ENCODE measurements at regions not wholly inside any gene's neighbourhood (a gene's known extent, or its start where the extent isn't known, plus 50 kb on each side); places are given as distances from the start of the nearest gene placed in this dataset.

GRCh38 chr15:46685096-46685495 is 1032.2 kb upstream of the SEMA6D start:
- H3K4me3 ChIP-seq (ENCODE audit: control insufficient read depth, low read depth, low read length), result no peak overlapping the region
- no peak for TF ChIP-seq CTCF (conservative IDR thresholded peaks at IDR 0.05; ENCODE audit: control insufficient read depth, insufficient read depth, low read depth, low read length)
- no peak for DNase-seq (ENCODE audit: low read depth)

GRCh38 chr15:46685681-46686080 is 1031.6 kb upstream of the SEMA6D start:
- no peak for DNase-seq (ENCODE audit: low read depth)
- TF ChIP-seq CTCF (conservative IDR thresholded peaks at IDR 0.05; ENCODE audit: control insufficient read depth, insufficient read depth, low read depth, low read length), result no peak
- H3K4me3 ChIP-seq (ENCODE audit: control insufficient read depth, low read depth, low read length), result no peak overlapping the region

- no peak for DNase-seq (ENCODE audit: low read depth)
- no peak overlapping the region for H3K4me3 ChIP-seq (ENCODE audit: control insufficient read depth, low read depth, low read length)
- TF ChIP-seq CTCF (conservative IDR thresholded peaks at IDR 0.05; ENCODE audit: control insufficient read depth, insufficient read depth, low read depth, low read length), result no peak
Observed at GRCh38 chr15:46696281-46696680, 1021.0 kb upstream of the SEMA6D start.

- H3K4me3 ChIP-seq (ENCODE audit: control insufficient read depth, low read depth, low read length), result no peak overlapping the region
- no peak for DNase-seq (ENCODE audit: low read depth)
- no peak for TF ChIP-seq CTCF (conservative IDR thresholded peaks at IDR 0.05; ENCODE audit: control insufficient read depth, insufficient read depth, low read depth, low read length)
Observed at GRCh38 chr15:46701346-46701745, 1016.0 kb upstream of the SEMA6D start.

GRCh38 chr15:46701896-46702295 is 1015.4 kb upstream of the SEMA6D start:
- no peak for TF ChIP-seq CTCF (conservative IDR thresholded peaks at IDR 0.05; ENCODE audit: control insufficient read depth, insufficient read depth, low read depth, low read length)
- DNase-seq (ENCODE audit: low read depth), result no peak

GRCh38 chr15:46703020-46703861 is 1014.1 kb upstream of the SEMA6D start:
- H3K4me3 ChIP-seq (ENCODE audit: control insufficient read depth, low read depth, low read length), result no peak overlapping the region
- DNase-seq (ENCODE audit: low read depth), result no peak
- no peak for TF ChIP-seq CTCF (conservative IDR thresholded peaks at IDR 0.05; ENCODE audit: control insufficient read depth, insufficient read depth, low read depth, low read length)

More at GRCh38 chr15:46701896-46702295, 1015.4 kb upstream of the SEMA6D start:
- no peak overlapping the region for H3K4me3 ChIP-seq (ENCODE audit: control insufficient read depth, low read depth, low read length)
